HCEC 1CT (cell line): ENCODE measurements at regions not wholly inside any gene's neighbourhood (a gene's known extent, or its start where the extent isn't known, plus 50 kb on each side); places are given as distances from the start of the nearest gene placed in this dataset.
"Not testable (repeated sequence)": the region's sequence is repeated elsewhere in the genome, so short reads cannot be mapped to it uniquely, and the experiment has no call there.

ENCODE experiments used
- DNase-seq: peaks from one replicate; pipeline ENCODE4 v3.0.0-alpha.2; 2017

DNA sequence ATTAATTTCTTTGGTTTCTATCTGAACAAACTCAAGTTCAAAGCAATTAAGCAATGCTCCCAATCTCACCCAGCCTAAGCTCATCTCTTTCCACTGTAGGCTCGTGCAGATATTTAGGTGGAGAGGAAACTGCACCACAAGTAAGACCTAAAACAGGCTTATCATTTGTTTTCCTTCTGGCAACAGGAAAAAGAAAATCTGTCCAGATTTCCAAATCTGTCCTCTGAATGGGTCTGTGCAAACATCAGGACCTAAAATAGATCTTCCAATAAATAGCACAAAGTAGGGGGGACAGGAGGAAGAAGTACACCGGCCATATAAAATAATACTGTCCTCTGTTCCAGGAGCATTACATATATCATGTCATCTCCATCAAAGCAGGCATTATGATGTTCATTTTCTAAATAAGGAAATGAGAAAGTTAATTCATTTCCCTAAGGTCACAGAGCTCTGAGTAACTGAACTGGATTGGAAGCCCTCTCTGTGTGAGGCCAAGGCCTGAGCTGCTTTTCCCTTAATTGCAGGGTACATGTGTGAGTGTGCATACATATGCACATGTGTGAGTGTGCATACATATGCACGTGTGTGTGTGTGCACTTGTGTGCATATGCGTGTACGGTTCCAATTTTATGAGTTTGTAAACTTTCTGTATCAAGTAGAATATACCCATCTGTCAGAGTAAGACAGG lies 92.8 kb upstream of the PARD3 start:
- DNase-seq, result no peak

DNA sequence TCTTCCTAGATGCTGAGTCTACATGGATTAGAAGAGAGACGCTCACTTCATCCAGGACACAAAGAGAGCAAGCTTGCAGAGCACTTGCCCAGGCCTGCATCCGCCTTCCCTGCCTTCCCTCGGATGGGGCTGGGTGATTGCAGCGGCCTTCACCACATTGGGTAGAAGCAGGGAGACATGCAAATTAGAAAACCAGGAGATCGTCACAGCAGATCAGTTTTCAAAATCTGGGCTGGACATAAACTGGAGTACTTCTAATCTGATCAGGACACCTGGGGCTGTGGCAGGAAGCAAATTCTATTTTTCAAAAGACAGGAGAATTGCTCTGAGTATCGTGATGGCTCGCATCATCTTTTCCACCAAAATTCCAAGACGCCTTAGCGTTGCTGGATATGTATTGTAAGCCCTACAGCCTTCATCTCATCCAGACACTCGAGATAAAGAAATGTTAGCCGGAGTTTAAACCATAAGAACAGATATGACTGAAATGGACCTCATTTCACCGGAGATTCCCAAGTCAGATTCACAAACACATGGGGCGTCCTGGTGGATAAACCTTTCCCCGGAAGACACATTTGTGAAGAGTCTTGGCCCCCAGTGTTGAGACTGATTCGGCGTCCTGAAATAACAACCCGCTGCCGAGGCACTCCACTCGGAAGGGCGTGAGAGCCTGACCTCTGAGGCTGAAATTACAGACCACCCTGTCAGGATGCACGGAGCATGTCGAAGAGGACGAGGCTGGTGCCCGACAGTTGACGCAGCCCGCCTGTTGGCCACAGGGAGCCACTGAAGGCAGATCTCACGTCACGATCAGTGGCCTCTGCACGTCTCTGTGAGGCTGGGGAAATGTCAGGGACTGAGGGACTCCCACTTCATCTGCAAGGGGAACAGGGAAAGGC lies 91.2 kb upstream of the PARD3 start:
- DNase-seq, result no peak

- DNase-seq, result no peak
Measured at GRCh38 chr10:34905200-34905927, 90.3 kb upstream of the PARD3 start.

- DNase-seq, result no peak
Measured at GRCh38 chr10:34904191-34904590, 89.1 kb upstream of the PARD3 start.

- DNase-seq, result no peak
Measured at GRCh38 chr10:34899161-34899560, 84.1 kb upstream of the PARD3 start.

DNA sequence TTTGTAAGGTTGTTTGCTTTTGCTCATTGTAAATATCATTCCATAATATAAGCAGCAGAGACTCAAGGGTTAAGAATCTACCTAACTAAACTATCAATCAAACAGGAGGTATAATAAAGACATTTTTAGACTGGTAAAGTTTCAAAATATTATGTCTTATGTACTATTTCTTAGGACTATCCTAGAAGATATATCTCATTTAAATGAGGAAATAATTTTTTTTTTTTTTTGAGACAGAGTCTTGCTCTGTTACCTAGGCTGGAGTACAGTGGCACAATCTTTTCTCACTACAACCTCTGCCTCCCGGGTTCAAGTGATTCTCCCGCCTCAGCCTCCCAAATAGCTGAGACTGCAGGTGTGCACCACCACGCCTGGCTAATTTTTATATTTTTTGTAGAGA lies 80.9 kb upstream of the PARD3 start:
- DNase-seq, result no peak

DNA sequence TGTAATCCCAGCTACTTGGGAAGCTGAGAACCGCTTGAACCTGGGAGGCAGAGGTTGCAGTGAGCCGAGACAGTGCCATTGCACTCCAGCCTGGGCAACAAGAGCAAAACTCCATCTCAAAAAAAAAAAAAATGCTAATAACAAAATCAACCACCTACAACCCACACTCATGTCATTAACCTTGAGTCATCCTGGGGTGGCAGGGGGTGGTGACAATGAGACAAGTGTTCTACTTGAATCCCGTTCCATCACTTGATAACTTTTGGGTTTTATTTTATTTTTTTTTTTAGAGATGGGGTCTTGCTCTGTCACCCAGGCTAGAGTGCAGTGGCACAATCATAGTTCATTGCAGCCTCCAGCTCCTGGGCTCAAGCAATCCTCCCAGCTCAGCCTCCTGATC lies 80.0 kb upstream of the PARD3 start:
- DNase-seq, result not testable (repeated sequence)

GRCh38 chr10:34892521-34892920 lies 77.4 kb upstream of the PARD3 start:
- DNase-seq, result not testable (repeated sequence)

DNA sequence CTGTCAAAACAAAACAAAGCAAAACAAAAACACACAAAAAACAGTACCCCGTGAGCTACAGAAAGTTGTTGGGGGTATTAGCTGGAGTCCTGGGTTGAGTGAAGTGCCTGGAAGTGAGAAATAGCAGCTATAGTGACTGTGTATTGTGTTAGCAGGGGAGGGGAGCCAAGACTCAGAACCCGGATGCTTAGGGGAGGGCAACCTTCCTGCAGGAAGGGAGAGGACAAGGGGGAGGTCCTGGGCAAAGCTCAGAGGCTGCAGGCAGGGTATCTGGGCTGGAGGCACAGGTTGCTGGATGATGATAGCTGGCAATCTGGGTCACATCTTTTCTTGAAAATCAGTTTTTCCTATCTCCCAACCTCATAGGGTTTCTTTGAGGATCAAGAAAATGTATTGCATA lies 75.8 kb upstream of the PARD3 start:
- DNase-seq, result no peak

- no peak for DNase-seq
Measured at GRCh38 chr10:34889004-34889869, 74.1 kb upstream of the PARD3 start.

- no peak for DNase-seq
Measured at GRCh38 chr10:34886906-34887642, 72.0 kb upstream of the PARD3 start.

GRCh38 chr10:34885898-34886297 lies 70.8 kb upstream of the PARD3 start:
- DNase-seq, result no peak

- no peak for DNase-seq
Measured at GRCh38 chr10:34885011-34885410, 69.9 kb upstream of the PARD3 start.

DNA sequence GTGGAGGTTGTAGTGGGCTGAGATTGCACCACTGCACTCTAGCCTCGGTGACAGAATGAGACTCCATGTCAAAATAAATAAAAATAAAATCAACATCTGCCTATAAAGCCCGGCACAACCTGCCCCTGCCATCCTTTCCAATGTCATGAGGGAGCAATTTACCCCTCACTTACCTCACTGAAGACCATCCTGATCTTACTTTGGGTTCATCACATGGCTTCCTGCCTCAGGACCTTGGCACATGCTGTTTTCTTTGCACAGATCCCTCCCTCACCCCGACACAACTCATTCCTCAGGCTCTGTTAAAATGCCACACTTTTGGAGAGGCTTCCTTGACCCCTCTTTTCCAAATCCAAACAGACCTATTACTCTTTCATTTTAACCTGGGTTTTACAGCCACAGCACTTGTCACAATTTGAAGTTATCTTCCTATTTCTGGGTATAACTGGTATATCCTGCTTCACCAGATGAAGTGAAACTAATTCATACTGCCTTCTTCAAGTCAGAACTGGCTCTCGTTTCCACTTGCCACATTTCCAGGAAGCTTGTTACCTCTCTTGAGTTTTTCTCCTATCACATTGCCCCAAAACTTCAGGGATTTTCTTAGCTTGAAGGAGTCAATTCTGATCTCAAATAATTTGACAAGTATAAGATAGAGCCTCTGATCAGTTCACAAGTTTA lies 69.3 kb upstream of the PARD3 start:
- no peak for DNase-seq

DNA sequence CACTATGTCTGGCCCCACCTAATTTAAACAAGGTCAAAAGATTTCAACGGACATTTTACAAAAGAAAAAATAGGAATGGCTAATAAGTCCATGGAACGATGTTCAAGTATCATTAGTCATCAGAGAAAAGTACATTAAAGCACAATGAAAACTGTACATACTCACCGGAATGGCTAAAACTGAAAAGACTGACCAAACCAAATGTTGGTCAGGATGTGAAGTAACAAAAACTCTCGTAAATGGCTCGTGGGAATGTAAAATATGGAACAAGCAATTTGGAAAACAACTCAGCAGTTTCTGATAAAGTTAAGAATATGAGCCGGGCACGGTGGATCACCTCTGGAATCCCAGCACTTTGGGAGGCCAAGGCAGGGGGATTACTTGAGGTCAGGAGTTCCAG lies 65.7 kb upstream of the PARD3 start:
- no peak for DNase-seq

- DNase-seq, result not testable (repeated sequence)
Measured at GRCh38 chr10:34878651-34879050, 63.6 kb upstream of the PARD3 start.

- DNase-seq, result no peak
Measured at GRCh38 chr10:34875061-34875460, 60.0 kb upstream of the PARD3 start.

GRCh38 chr10:34872820-34873219 lies 57.7 kb upstream of the PARD3 start:
- DNase-seq, result no peak

- DNase-seq, result no peak
Measured at GRCh38 chr10:34869135-34869836, 54.2 kb upstream of the PARD3 start.

- DNase-seq, result no peak
Measured at GRCh38 chr10:34868589-34868988, 53.5 kb upstream of the PARD3 start.

GRCh38 chr10:34866848-34867247 lies 51.8 kb upstream of the PARD3 start:
- DNase-seq, result no peak
